Body of pancreas (tissue), 4 donors: ENCODE measurements at regions not wholly inside any gene's neighbourhood (a gene's known extent, or its start where the extent isn't known, plus 50 kb on each side); places are given as distances from the start of the nearest gene placed in this dataset.

ENCODE experiments used
- POLR2A ChIP-seq, 3 donors: fragments of 450-650 bp; IDR thresholded peaks; one replicate each; pipeline ENCODE4 v1.6.1; 2016; ENCODE audit warnings: antibody characterized with exemption in 3 of 3, mild to moderate bottlenecking in 2 of 3
- TF ChIP-seq, protein P1 (sequence below), 7 experiments: fragments of 450-650 bp in 4 of 7; fragments of 200-600 bp in 3 of 7; sonication (generic) in 3 of 7; IDR thresholded peaks; one replicate each; pipeline ENCODE4 v1.5.1; 2016 to 2019; ENCODE audit warnings: antibody characterized with exemption in 7 of 7

DNA sequence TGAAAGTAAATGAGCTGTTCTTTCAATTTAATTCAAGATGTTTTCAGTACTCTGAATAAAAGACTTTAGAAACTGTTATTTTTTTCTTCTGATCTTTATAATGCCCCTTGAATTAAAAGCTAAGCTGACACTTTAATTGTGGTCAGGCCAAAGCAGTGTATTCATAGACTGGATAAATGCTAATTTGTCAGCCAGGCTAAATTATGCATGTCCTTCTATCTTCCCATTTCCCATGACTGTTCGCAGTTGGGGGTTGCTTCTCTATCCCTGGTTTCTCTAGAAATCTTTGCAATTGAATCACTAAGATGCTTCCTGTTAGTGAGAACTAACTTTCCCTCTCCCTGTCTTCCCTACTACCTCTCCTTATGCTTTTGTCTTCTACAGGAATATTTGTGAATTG is 396.2 kb downstream of the RFPL4B start:
- TF ChIP-seq, protein P1, sequence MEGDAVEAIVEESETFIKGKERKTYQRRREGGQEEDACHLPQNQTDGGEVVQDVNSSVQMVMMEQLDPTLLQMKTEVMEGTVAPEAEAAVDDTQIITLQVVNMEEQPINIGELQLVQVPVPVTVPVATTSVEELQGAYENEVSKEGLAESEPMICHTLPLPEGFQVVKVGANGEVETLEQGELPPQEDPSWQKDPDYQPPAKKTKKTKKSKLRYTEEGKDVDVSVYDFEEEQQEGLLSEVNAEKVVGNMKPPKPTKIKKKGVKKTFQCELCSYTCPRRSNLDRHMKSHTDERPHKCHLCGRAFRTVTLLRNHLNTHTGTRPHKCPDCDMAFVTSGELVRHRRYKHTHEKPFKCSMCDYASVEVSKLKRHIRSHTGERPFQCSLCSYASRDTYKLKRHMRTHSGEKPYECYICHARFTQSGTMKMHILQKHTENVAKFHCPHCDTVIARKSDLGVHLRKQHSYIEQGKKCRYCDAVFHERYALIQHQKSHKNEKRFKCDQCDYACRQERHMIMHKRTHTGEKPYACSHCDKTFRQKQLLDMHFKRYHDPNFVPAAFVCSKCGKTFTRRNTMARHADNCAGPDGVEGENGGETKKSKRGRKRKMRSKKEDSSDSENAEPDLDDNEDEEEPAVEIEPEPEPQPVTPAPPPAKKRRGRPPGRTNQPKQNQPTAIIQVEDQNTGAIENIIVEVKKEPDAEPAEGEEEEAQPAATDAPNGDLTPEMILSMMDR (IDR thresholded peaks at IDR 0.05) = no peak
- TF ChIP-seq POLR2A (IDR thresholded peaks at IDR 0.05) = no peak
